Stimulated activated CD8-positive, alpha-beta memory T cell treated with anti-CD3 and anti-CD28 coated beads, Interleukin-15, amount 100 ng/mL, for 24 hours (primary cell): ENCODE measurements at regions not wholly inside any gene's neighbourhood (a gene's known extent, or its start where the extent isn't known, plus 50 kb on each side); places are given as distances from the start of the nearest gene placed in this dataset.

Experiments used
- DNase-seq: peaks from one replicate; pipeline ENCODE4 v3.0.0-alpha.2; 2020; ENCODE audit warnings: low read depth

GRCh38 chr16:55042556-55043432 lies 112.1 kb downstream of the IRX5 start:
- no peak for DNase-seq

GRCh38 chr16:55043499-55043898 lies 112.8 kb downstream of the IRX5 start:
- no peak for DNase-seq

- no peak for DNase-seq
Observed at GRCh38 chr16:55044201-55044975, 113.7 kb downstream of the IRX5 start.

GRCh38 chr16:55045329-55045728 lies 114.7 kb downstream of the IRX5 start:
- no peak for DNase-seq

GRCh38 chr16:55045756-55046460 lies 115.2 kb downstream of the IRX5 start:
- no peak for DNase-seq

GRCh38 chr16:55046513-55046912 lies 115.8 kb downstream of the IRX5 start:
- no peak for DNase-seq

GRCh38 chr16:55046916-55047315 lies 116.3 kb downstream of the IRX5 start:
- DNase-seq = no peak

- no peak for DNase-seq
Observed at GRCh38 chr16:55047331-55047730, 116.7 kb downstream of the IRX5 start.

GRCh38 chr16:55047903-55048497 lies 117.3 kb downstream of the IRX5 start:
- no peak for DNase-seq

- DNase-seq = no peak
Observed at GRCh38 chr16:55048745-55049144, 118.1 kb downstream of the IRX5 start.

GRCh38 chr16:55051571-55052347 lies 121.1 kb downstream of the IRX5 start:
- no peak for DNase-seq

GRCh38 chr16:55052348-55052734 lies 121.7 kb downstream of the IRX5 start:
- DNase-seq = no peak

GRCh38 chr16:55052741-55053415 lies 122.2 kb downstream of the IRX5 start:
- DNase-seq = no peak

GRCh38 chr16:55055262-55055661 lies 124.6 kb downstream of the IRX5 start:
- no peak for DNase-seq

GRCh38 chr16:55056585-55057401 lies 126.1 kb downstream of the IRX5 start:
- no peak for DNase-seq

- no peak for DNase-seq
Observed at GRCh38 chr16:55057866-55058265, 127.2 kb downstream of the IRX5 start.

GRCh38 chr16:55058576-55058975 lies 127.9 kb downstream of the IRX5 start:
- no peak for DNase-seq

GRCh38 chr16:55059146-55059545 lies 128.5 kb downstream of the IRX5 start:
- no peak for DNase-seq

GRCh38 chr16:55061126-55061525 lies 130.5 kb downstream of the IRX5 start:
- no peak for DNase-seq

- DNase-seq = no peak
Observed at GRCh38 chr16:55062442-55062841, 131.8 kb downstream of the IRX5 start.
